WTC11 (cell line): ENCODE measurements at regions not wholly inside any gene's neighbourhood (a gene's known extent, or its start where the extent isn't known, plus 50 kb on each side); places are given as distances from the start of the nearest gene placed in this dataset.

ENCODE experiments used
- AFF4 ChIP-seq: sonication (generic); formaldehyde crosslinking; IDR thresholded peaks from 2 replicates; pipeline ENCODE4 v1.8.1; 2023; ENCODE audit warnings: mild to moderate bottlenecking, missing genetic modification reagents, borderline replicate concordance
- CREB1 ChIP-seq: sonication (generic); formaldehyde crosslinking; IDR thresholded peaks from 2 replicates; pipeline ENCODE4 v1.8.0; 2023; ENCODE audit warnings: mild to moderate bottlenecking, missing genetic modification reagents
- CTCF ChIP-seq: fragments of 200-600 bp; IDR thresholded peaks from 2 replicates; pipeline ENCODE4 v1.8.0; 2022; ENCODE audit warnings: antibody characterized with exemption
- ESRRA ChIP-seq: sonication (generic); formaldehyde crosslinking; IDR thresholded peaks from 2 replicates; pipeline ENCODE4 v1.8.1; 2022; ENCODE audit warnings: mild to moderate bottlenecking, missing genetic modification reagents, borderline replicate concordance
- IRF2 ChIP-seq: sonication (generic); formaldehyde crosslinking; IDR thresholded peaks from 2 replicates; pipeline ENCODE4 v1.8.0; 2022; ENCODE audit warnings: low read depth, missing genetic modification reagents, borderline replicate concordance
- SOX15 ChIP-seq: fragments of 250-450 bp; sonication (Bioruptor Pico); IDR thresholded peaks from 2 replicates; pipeline ENCODE4 v1.9.0; 2021; ENCODE audit warnings: mild to moderate bottlenecking
- ZNF121 ChIP-seq: sonication (generic); formaldehyde crosslinking; IDR thresholded peaks from 2 replicates; pipeline ENCODE4 v1.8.0; 2023; ENCODE audit warnings: missing genetic modification reagents
- ZNF232 ChIP-seq: sonication (generic); formaldehyde crosslinking; IDR thresholded peaks from 2 replicates; pipeline ENCODE4 v1.8.0; 2022; ENCODE audit warnings: mild to moderate bottlenecking, missing genetic modification reagents
- ZNF317 ChIP-seq: sonication (generic); formaldehyde crosslinking; IDR thresholded peaks from 2 replicates; pipeline ENCODE4 v1.8.1; 2023; ENCODE audit warnings: low read depth, mild to moderate bottlenecking, moderate library complexity, missing genetic modification reagents, borderline replicate concordance
- ZNF425 ChIP-seq: fragments of 250-450 bp; sonication (Bioruptor Pico); conservative IDR thresholded peaks from 2 replicates; pipeline ENCODE4 v1.9.0; 2021; ENCODE audit warnings: mild to moderate bottlenecking

GRCh38 chr7:123303926-123304325, 104.2 kb upstream of the SLC13A1 start:
- TF ChIP-seq ZNF121 (CRISPR knock-in tag): no peak
- no peak for TF ChIP-seq CTCF
- no peak for TF ChIP-seq AFF4 (CRISPR knock-in tag)
- no peak for TF ChIP-seq ZNF317 (CRISPR knock-in tag)
- no peak for TF ChIP-seq IRF2
- no peak for TF ChIP-seq SOX15
- TF ChIP-seq ZNF425 (CRISPR knock-in tag): no peak
- no peak for TF ChIP-seq ESRRA (CRISPR knock-in tag)
- TF ChIP-seq ZNF232 (CRISPR knock-in tag): no peak
- TF ChIP-seq CREB1 (CRISPR knock-in tag): no peak
